ENCODE measurements at regions not wholly inside any gene's neighbourhood (a gene's known extent, or its start where the extent isn't known, plus 50 kb on each side); places are given as distances from the start of the nearest gene placed in this dataset.

- TF ChIP-seq MYC (IDR thresholded peaks at IDR 0.05; ENCODE audit: low read depth, low read length) = no peak
- TF ChIP-seq, protein P1, sequence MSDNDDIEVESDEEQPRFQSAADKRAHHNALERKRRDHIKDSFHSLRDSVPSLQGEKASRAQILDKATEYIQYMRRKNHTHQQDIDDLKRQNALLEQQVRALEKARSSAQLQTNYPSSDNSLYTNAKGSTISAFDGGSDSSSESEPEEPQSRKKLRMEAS (IDR thresholded peaks at IDR 0.05; ENCODE audit: insufficient read depth, insufficient read length) = no peak
- no peak for TF ChIP-seq CTCF (IDR thresholded peaks at IDR 0.05; ENCODE audit: extremely low read depth in 1 of 2, insufficient read depth in 1 of 2, low read depth in 1 of 2, low read length in 2 of 2)
- TF ChIP-seq EZH2 (IDR thresholded peaks at IDR 0.05; ENCODE audit: borderline replicate concordance, low read depth, low read length, severe bottlenecking) = no peak
- TF ChIP-seq POLR2AphosphoS5 (IDR thresholded peaks at IDR 0.05; ENCODE audit: insufficient read depth, low read depth, low read length) = no peak
- TF ChIP-seq JUN (IDR thresholded peaks at IDR 0.05; ENCODE audit: borderline replicate concordance, insufficient read depth, insufficient read length, low read depth) = no peak
- TF ChIP-seq POLR2A (IDR thresholded peaks at IDR 0.05; ENCODE audit: low read depth, low read length) = no peak
These were observed 154.4 kb upstream of the DIO3 start for GRCh38 chr14:101406921-101407320.

Measured in endothelial cell of umbilical vein (primary cell).